ENCODE measurements at regions not wholly inside any gene's neighbourhood (a gene's known extent, or its start where the extent isn't known, plus 50 kb on each side); places are given as distances from the start of the nearest gene placed in this dataset.
"Not testable (repeated sequence)": the region's sequence is repeated elsewhere in the genome, so short reads cannot be mapped to it uniquely, and the experiment has no call there.

GRCh38 chr9:101859620-101860019, 121.2 kb upstream of the GRIN3A start:
- no peak for DNase-seq (ENCODE audit: low read depth)

GRCh38 chr9:101858026-101858425, 119.6 kb upstream of the GRIN3A start:
- DNase-seq (ENCODE audit: low read depth) = no peak

- DNase-seq (ENCODE audit: low read depth) = no peak
Measured at GRCh38 chr9:101849102-101849707, 110.8 kb upstream of the GRIN3A start.

- DNase-seq (ENCODE audit: low read depth) = no peak
Measured at GRCh38 chr9:101848485-101848919, 110.1 kb upstream of the GRIN3A start.

GRCh38 chr9:101846161-101846560, 107.7 kb upstream of the GRIN3A start:
- no peak for DNase-seq (ENCODE audit: low read depth)

GRCh38 chr9:101840694-101841188, 102.3 kb upstream of the GRIN3A start:
- DNase-seq (ENCODE audit: low read depth) = no peak

- DNase-seq (ENCODE audit: low read depth) = not testable (repeated sequence)
Measured at GRCh38 chr9:101838988-101839387, 100.5 kb upstream of the GRIN3A start.

GRCh38 chr9:101836021-101836420, 97.6 kb upstream of the GRIN3A start:
- no peak for DNase-seq (ENCODE audit: low read depth)

GRCh38 chr9:101832486-101832885, 94.0 kb upstream of the GRIN3A start:
- DNase-seq (ENCODE audit: low read depth) = no peak

- DNase-seq (ENCODE audit: low read depth) = not testable (repeated sequence)
Measured at GRCh38 chr9:101821450-101821849, 83.0 kb upstream of the GRIN3A start.

- not testable (repeated sequence) for DNase-seq (ENCODE audit: low read depth)
Measured at GRCh38 chr9:101820983-101821382, 82.5 kb upstream of the GRIN3A start.

GRCh38 chr9:101814064-101814463, 75.6 kb upstream of the GRIN3A start:
- DNase-seq (ENCODE audit: low read depth) = no peak

- DNase-seq (ENCODE audit: low read depth) = not testable (repeated sequence)
Measured at GRCh38 chr9:101807879-101808278, 69.4 kb upstream of the GRIN3A start.

GRCh38 chr9:101796044-101796443, 57.6 kb upstream of the GRIN3A start:
- no peak for DNase-seq (ENCODE audit: low read depth)

- DNase-seq (ENCODE audit: low read depth) = no peak
Measured at GRCh38 chr9:101795147-101795546, 56.7 kb upstream of the GRIN3A start.

- no peak for DNase-seq (ENCODE audit: low read depth)
Measured at GRCh38 chr9:101792475-101792874, 54.0 kb upstream of the GRIN3A start.

- peak; percentile 2 for DNase-seq (ENCODE audit: low read depth)
Measured at GRCh38 chr9:101791938-101792337, 53.5 kb upstream of the GRIN3A start.

- no peak for DNase-seq (ENCODE audit: low read depth)
Measured at GRCh38 chr9:101791533-101791932, 53.1 kb upstream of the GRIN3A start.
